CD4-positive, alpha-beta T cell (primary cell): ENCODE measurements at regions not wholly inside any gene's neighbourhood (a gene's known extent, or its start where the extent isn't known, plus 50 kb on each side); places are given as distances from the start of the nearest gene placed in this dataset.

Experiments
- ATAC-seq: fragments of 200-7000 bp; cut with Tn5 transposase; one replicate; pipeline ENCODE4 v1.10.0; 2022; ENCODE audit warnings: mild to moderate bottlenecking; ENCODE audit not compliant: poor library complexity
- CTCF ChIA-PET: fragments of 350-600 bp; sonication (Branson Sonifier 250); formaldehyde crosslinking; loops from one replicate; lab custom pipeline; 2021; ENCODE audit warnings: antibody characterized with exemption, inconsistent platforms; lab: Charles Lee
- POLR2A ChIA-PET: fragments of 350-600 bp; sonication (Branson Sonifier 250); formaldehyde crosslinking; loops from one replicate; lab custom pipeline; 2021; ENCODE audit warnings: antibody characterized with exemption, inconsistent platforms; lab: Charles Lee
- DNase-seq, 14 experiments: peaks; one replicate each; pipeline ENCODE4 v3.0.0-alpha.2; 2013 to 2020; ENCODE audit warnings: mixed read lengths in 2 of 14
- H3K27ac ChIP-seq, 2 donors: one replicate each; pipeline versions ENCODE4 v1.5.1 to v1.7.0; 2013; ENCODE audit warnings: low read length in 2 of 2, low read depth in 1 of 2, mild to moderate bottlenecking in 1 of 2
- H3K27me3 ChIP-seq, 2 experiments: 1 replicate in 1 of 2; 2 replicates in 1 of 2; pipeline versions ENCODE4 v1.6.1 to v1.7.0; 2013; ENCODE audit warnings: low read length in 2 of 2, control low read depth in 1 of 2, mild to moderate bottlenecking in 1 of 2, moderate library complexity in 1 of 2; ENCODE audit not compliant: insufficient read depth in 2 of 2, control insufficient read depth in 1 of 2
- H3K36me3 ChIP-seq: one replicate; pipeline ENCODE4 v1.6.1; 2013; ENCODE audit warnings: low read length, control low read depth; ENCODE audit not compliant: insufficient read depth
- H3K4me1 ChIP-seq: one replicate; pipeline ENCODE4 v1.6.1; 2013; ENCODE audit warnings: low read length, control low read depth; ENCODE audit not compliant: insufficient read depth
- H3K4me3 ChIP-seq: one replicate; pipeline ENCODE4 v1.5.1; 2013; ENCODE audit warnings: mild to moderate bottlenecking, low read length, moderate library complexity
- H3K9me3 ChIP-seq, 2 experiments: 1 replicate in 1 of 2; 2 replicates in 1 of 2; pipeline versions ENCODE4 v1.6.1 to v1.7.0; 2013; ENCODE audit warnings: low read length in 2 of 2, mild to moderate bottlenecking in 2 of 2, control low read depth in 1 of 2, moderate library complexity in 1 of 2; ENCODE audit not compliant: control insufficient read depth in 1 of 2, insufficient read depth in 1 of 2
- H3K27ac Mint-ChIP-seq: one replicate; pipeline ENCODE4 v1.8.0; 2020; ENCODE audit warnings: mixed read lengths
- H3K27me3 Mint-ChIP-seq: one replicate; pipeline ENCODE4 v1.8.0; 2021; ENCODE audit warnings: mixed read lengths
- H3K36me3 Mint-ChIP-seq: one replicate; pipeline ENCODE4 v1.8.0; 2021; ENCODE audit warnings: low read depth, mixed read lengths
- H3K4me1 Mint-ChIP-seq: one replicate; pipeline ENCODE4 v1.8.0; 2021; ENCODE audit warnings: low read depth, mixed read lengths
- H3K4me3 Mint-ChIP-seq: one replicate; pipeline ENCODE4 v1.8.0; 2020; ENCODE audit warnings: mild to moderate bottlenecking, mixed read lengths
- H3K9me3 Mint-ChIP-seq: one replicate; pipeline ENCODE4 v1.8.0; 2020; ENCODE audit warnings: mixed read lengths
- intact Hi-C, 2 experiments: fragments of 100-400 bp; cut with DNase I in 1 of 2; cut with micrococcal nuclease in 1 of 2; formaldehyde crosslinking; loops; one replicate each; pipeline versions ENCODE4 v1.15.1 to v1.9.0; 2023 to 2025; cut with DNase I, micrococcal nuclease
- TF ChIP-seq, protein P1 (sequence below): fragments of 200-600 bp; IDR thresholded peaks from one replicate; pipeline ENCODE4 v1.8.0; 2022; ENCODE audit warnings: antibody characterized with exemption, mild to moderate bottlenecking

DNA sequence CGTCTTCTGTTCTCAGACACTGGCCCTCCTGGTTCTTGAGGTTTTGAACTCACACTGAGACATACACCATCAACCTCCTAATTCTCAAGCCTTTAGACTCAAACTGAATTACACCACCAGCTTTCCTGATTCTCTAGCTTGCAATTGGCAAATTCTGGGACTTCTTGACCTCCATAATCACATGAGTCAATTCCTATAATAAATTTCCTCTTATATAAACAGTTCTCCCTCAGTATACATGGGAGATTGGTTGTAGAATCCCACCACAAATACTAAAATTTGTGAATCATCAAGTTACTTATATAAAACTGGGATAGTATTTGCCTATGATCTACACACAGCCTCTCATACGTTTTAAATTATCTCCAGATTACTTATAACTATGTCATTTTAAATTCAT lies 162.2 kb downstream of the DIO2 start:
- Histone ChIP-seq H3K27me3 (no peaks in the 10 kb centered on the region), H3K36me3 (no peaks in the 10 kb centered on the region), H3K27ac (no peak overlapping the region), H3K4me3 (no peak overlapping the region), H3K4me1 (no peaks in the 10 kb centered on the region), H3K9me3 (peaks cover 0 to 5% of the 10 kb centered on the region in 2 experiments)
- Mint-ChIP-seq H3K4me3 (no peak overlapping the region), H3K27ac (no peak overlapping the region), H3K27me3 (no peaks in the 10 kb centered on the region), H3K36me3 (no peaks in the 10 kb centered on the region), H3K9me3 (peaks cover 2% of the 10 kb centered on the region), H3K4me1 (no peaks in the 10 kb centered on the region)
- ChIA-PET POLR2A (no interaction called here), CTCF (no interaction called here)
- intact Hi-C loops: no loop called here
- ATAC-seq (no peak), DNase-seq (no peak)
- TF ChIP-seq, protein P1, sequence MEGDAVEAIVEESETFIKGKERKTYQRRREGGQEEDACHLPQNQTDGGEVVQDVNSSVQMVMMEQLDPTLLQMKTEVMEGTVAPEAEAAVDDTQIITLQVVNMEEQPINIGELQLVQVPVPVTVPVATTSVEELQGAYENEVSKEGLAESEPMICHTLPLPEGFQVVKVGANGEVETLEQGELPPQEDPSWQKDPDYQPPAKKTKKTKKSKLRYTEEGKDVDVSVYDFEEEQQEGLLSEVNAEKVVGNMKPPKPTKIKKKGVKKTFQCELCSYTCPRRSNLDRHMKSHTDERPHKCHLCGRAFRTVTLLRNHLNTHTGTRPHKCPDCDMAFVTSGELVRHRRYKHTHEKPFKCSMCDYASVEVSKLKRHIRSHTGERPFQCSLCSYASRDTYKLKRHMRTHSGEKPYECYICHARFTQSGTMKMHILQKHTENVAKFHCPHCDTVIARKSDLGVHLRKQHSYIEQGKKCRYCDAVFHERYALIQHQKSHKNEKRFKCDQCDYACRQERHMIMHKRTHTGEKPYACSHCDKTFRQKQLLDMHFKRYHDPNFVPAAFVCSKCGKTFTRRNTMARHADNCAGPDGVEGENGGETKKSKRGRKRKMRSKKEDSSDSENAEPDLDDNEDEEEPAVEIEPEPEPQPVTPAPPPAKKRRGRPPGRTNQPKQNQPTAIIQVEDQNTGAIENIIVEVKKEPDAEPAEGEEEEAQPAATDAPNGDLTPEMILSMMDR: no peak

DNA sequence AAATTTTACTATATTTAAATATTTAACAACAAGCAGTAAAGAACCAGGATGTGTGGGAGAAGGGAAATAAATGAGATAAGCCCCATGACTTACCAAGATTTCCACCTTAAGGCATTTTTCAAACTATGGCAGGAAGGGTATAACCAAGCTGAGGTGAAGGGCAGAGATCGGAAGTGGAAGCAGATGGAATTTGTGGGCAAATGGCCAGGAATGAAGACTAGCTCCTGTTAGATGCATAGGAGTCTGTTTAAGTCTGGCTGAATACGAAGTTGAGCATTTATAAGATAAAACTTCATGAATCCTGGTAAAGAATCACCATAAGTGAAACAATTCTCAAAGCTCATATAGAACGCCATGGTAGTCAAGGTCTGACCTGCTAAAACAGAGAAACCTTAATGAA lies 163.5 kb downstream of the DIO2 start:
- Mint-ChIP-seq H3K27ac (no peak overlapping the region), H3K27me3 (no peaks in the 10 kb centered on the region), H3K36me3 (no peaks in the 10 kb centered on the region), H3K9me3 (peaks cover 2% of the 10 kb centered on the region), H3K4me1 (no peaks in the 10 kb centered on the region), H3K4me3 (no peak overlapping the region)
- TF ChIP-seq, protein P1: no peak
- Histone ChIP-seq H3K36me3 (no peaks in the 10 kb centered on the region), H3K4me3 (no peak overlapping the region), H3K4me1 (no peaks in the 10 kb centered on the region), H3K27ac (no peak overlapping the region), H3K9me3 (peaks cover 0 to 5% of the 10 kb centered on the region in 2 experiments), H3K27me3 (no peaks in the 10 kb centered on the region)
- ATAC-seq (no peak), DNase-seq (no peak)
- ChIA-PET CTCF (no interaction called here), POLR2A (no interaction called here)
- intact Hi-C loops: no loop called here

DNA sequence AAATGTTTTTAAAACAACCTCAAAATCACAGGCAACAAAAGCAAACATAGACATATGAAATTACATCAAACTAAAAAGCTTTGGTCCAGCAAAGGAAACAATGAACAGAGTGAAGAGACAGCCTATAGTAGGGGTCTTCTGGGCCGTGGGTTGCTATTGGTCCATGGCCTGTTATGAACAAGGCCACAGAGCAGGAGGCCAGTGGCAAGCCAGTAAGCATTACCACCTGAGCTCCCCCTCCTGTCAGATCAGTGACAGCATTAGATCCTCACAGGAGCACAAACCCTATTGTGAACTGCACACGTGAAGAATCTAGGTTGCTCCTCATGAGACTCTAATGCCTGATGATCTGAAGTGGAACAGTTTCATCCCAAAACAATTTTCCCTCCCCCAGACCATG lies 174.0 kb downstream of the DIO2 start:
- ChIA-PET POLR2A (no interaction called here), CTCF (no interaction called here)
- Histone ChIP-seq H3K27me3 (no peaks in the 10 kb centered on the region), H3K9me3 (peaks cover 0 to 8% of the 10 kb centered on the region in 2 experiments), H3K4me1 (no peaks in the 10 kb centered on the region), H3K4me3 (no peak overlapping the region), H3K36me3 (no peaks in the 10 kb centered on the region), H3K27ac (no peak overlapping the region)
- Mint-ChIP-seq H3K9me3 (peaks cover 5% of the 10 kb centered on the region), H3K4me1 (no peaks in the 10 kb centered on the region), H3K36me3 (no peaks in the 10 kb centered on the region), H3K27ac (no peak overlapping the region), H3K27me3 (no peaks in the 10 kb centered on the region), H3K4me3 (no peak overlapping the region)
- intact Hi-C loops: no loop called here
- TF ChIP-seq, protein P1: no peak
- ATAC-seq (no peak), DNase-seq (no peak)
